GM18873 (cell line): ENCODE measurements at regions not wholly inside any gene's neighbourhood (a gene's known extent, or its start where the extent isn't known, plus 50 kb on each side); places are given as distances from the start of the nearest gene placed in this dataset.

ENCODE experiments used
- ATAC-seq: cut with Tn5 transposase; IDR thresholded peaks from one replicate; pipeline ENCODE4 v1.9.1; 2021; ENCODE audit warnings: mild to moderate bottlenecking, moderate library complexity, moderate number of reproducible peaks; ENCODE audit not compliant: unreplicated experiment, low FRiP score

DNA sequence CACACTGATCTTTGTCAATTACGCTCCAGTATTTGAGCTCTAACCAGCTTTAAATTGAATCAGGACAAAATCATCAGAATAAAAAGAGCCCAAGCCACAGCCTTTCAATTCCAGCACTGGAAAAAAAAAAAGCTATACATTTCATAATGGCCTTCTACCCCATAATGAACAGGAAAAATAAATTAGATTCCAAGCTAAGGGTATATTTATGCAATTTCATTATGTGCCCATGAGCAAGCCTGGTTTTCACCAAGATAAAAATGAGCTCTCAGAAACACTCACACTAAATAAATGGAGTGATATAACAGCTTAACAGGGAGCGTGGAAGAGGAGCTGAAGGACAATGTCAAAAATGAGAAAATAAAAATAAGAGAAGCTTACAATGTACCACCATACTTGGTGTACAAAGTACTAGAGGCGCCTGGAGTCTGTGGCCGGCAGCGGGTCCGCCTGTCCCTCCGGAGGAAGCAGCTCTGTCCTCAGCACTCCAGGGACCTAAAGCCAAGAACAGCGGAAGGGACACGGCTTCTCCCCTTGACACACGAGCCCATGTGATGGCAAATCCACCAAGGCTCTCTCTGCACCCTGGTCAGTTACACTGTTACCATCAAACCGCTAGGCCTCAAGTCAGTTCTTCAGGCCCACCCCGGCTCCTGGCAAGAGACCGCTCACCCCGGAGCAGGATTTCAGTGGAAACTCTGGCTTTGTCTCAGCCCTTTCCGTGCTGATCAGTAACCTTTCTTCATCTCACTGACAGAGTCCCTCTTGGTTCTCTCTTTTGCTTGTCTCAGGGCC is 69.6 kb downstream of the RBFOX3 start:
- no peak for ATAC-seq

DNA sequence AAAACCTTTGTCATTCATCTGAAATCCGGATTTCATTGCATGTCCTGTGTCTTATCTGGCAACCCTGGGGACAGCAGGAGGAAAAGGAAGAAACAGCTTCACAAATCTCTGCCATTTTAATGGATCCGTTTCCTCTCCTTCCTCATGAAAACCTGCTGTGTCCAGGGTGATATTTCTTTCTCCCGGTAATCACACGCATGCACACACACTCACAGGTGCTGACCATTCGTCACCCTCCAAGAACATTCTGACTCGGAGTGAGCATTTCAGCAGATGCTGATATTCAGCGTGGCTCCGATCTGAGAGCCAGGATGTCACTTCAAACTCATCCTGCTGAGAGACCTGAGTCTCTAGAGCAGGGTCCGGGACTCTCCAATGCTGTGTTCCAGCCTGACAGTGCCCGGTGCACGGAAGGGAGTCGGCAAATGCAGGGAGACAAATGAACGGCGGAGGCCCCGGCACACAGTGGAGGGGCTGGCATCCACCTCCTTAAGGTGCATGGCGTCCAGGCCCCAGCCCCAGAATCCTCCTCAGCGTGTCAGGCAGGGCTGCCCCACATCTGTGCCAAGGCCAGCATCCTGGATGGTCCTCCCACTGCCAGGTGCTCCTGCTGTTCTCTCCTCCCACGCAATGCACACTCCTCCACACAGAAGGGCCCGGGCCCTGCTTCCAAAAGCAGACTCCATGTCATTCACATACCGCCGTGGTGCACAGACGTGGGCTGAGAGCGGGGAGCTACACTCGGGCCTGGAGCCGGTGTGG is 70.7 kb downstream of the RBFOX3 start:
- no peak for ATAC-seq

DNA sequence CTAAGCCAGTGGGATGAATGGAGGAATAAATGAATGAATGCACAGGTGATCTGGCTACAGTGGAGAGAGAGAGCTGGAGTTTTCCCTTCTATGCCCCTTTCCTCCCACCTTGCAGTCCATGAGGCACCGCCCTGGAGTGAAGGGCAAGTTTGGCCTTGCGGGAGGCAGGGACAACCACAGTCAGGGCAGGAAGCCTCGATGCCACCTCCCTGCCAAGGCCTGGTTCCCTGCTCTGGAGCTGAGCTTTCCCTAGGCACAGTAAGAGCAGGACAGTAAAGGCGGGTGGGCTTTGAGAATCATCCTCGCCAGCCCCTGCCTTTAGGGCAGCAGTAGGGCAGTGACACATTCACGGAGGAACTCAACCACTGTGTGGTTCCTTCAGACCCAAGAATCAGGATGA is 72.6 kb downstream of the RBFOX3 start:
- no peak for ATAC-seq

DNA sequence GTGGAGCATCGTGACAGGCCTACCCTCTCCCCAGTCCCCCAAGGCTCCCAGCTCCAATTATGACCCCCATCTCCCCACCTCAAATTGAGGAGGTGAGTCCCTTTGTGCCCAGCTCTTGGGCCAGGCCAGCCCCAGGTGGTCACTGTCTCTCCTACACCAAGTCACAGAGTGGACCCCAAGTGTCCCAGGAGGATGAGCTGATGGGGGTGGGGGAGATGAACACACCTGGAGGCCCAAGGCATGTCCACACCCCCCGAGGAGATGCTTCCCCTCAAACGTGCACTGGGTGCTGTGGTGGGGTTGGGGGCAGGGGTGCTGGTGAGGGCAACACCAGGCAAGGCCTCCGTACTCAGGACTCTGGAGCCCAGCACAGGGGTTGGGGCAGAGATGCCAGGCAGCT is 73.2 kb downstream of the RBFOX3 start:
- ATAC-seq: no peak

DNA sequence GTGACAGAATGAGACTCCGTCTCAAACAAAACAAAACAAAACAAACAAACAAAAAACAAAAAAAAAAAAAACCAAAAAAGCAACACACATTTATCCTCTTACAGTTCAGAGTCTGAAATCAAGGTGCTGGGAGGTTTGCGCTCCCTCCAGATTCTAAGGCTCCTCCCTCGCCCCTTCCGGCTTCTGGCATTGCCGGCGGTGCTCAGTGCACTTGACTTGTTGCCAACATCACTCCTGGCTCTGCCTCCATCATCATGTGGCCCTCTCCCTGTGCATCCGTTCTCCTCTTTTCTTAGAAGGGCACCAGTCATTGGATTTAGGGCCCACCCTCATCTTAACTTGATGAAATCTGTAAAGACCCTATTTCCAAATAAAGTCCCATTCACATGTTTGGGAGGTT is 73.8 kb downstream of the RBFOX3 start:
- no peak for ATAC-seq

DNA sequence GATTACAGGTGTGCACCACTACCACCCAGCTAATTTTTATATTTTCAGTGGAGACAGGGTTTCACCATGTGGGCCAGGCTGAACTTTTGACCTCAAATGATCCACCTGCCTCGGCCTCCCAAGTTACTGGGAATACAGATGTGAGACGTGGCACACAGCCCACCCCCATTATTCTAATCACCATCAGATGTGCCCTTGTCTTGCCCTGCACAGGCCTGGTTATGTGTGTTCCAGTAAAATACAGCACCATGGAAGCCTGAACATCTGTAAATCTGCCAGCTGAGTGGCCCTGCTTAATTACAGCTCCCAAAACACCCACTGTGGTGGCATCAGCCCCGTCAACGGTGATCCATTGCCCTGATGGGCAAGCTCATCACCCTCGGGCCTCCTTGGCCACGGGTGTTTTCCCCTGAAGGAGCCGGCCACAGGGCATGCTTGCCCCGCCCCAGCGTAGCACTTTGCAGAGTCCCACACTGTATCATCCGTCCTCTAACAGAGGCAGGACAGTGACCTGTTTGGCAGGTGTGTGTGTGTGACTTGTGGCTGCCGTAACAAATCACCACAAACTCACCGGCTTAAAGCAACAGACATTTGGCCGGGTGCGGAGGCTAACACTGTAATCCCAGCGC is 74.5 kb downstream of the RBFOX3 start:
- no peak for ATAC-seq

DNA sequence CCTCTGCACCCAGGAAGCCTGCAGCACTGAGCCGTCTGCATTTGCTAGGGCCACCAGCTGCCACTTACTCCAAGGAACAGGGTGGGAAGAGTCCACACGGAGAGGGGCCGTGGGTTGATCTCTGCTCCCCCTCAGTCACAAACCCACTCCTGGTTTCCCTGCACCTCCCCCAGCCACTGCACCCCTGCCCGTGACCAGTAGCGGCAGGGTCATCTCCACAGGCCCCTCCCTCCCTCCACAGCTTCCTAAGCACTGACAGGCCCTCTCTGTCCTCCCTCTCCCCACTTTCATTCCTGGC is 75.2 kb downstream of the RBFOX3 start:
- ATAC-seq: no peak

DNA sequence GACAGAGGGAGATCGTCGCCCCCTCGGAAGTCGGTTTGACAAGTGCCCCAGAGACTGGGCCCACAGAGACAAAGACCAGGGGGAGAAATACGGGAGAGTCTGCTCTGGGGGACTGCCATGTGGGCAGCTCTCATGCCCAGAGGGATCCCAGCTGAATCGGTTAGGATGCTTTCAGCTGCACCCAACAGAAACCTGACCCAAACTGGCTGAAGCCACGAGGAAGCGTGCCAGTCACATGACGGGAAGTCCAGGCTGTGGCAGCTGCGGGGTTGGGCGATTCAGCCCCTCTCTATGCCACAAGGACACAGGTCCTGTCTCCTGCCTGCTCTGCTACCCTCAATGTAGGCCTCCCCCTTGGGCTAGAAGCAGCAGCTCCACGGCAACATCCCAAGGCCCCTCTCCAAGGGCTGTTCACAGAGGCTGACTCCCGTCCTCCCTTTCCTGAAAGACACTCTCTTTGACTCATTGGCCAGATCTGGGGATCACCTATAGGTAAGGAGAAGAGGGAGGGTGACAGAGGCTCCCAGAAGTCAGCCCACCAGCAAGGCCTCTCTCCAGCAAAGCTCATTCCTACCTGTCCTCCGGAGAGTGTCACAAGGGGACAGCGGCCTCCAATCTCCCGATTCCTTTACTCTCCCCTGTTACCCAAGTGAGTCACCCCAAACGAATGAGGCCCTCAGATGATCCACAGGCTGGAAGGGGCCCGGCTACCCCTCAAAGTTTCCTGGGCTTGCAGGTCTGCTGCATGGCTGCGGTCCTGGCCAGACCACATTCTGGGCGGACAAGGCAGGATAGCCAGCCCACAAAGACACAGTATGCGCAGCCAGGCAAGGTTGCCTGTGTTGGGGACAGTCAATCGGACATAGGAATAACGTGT is 75.8 kb downstream of the RBFOX3 start:
- no peak for ATAC-seq

DNA sequence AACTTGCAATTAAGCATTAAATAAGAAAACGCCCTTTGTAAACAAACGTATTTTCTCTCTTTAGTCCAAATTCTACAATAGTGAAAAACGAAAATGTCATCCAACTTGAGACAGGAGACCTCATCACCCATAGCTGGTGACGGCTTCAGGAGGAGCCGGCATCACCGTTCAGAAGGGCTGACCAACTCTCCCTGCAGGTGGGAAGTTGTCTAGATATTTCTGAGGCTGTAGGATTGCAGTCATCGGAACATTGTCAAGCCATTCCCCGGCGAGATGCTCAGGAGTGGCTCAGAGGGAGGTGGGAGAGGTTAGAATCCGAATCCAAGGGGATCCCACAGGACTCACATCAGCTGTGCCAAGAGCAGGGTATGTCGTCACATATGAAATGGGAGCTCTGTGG is 76.7 kb downstream of the RBFOX3 start:
- no peak for ATAC-seq

DNA sequence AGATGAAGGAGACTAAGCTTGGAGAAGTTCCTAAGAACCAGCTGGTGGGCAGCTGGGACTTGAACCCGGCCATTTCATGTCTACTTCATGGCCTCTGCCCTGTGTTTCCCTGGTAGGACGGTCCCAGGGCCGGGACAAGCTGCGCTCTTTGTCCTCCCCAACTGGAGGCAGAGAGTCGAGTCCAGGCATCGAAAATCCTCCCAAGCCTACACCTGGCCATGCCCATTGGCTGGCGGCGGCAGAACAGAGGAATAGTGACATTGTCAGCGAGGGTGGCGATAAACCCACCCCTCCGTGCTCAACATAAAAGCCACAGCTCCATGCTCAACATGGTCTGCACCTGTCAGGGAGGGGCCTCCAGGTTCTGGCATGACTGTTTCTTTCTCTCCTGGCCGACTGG is 77.7 kb downstream of the RBFOX3 start:
- ATAC-seq: no peak

DNA sequence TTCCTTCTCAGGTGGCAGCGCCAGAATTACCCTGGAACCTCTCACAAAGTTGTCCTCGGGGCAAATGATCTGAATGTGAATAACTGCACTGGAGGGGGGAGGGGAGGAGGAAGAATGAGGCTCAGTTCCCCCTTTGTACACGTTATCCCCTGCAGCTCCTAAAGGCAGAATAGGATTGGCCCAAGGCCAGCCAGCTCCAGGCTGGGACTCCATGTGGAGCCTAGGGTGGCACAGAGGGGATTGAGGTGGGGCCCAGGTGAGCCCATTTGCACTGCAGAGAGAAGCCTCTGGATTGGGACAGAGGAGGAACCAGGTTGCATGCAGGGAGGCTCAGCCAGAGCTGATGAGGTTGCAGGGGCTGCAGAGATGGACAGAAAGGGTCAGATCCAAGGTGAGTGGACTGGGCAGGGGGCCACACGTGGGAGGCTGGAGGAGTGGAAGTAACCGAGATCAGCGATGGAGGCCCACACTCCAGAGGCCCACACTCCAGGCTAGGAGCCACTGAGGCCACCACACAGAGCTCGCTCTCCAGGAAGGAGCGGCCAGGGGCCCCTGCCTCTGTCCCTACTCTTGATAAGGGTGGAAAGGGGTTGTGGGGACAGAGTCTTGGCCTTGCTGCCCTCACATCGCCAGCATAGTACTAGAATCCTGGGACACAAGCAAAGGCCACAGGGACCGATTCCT is 78.6 kb downstream of the RBFOX3 start:
- no peak for ATAC-seq

DNA sequence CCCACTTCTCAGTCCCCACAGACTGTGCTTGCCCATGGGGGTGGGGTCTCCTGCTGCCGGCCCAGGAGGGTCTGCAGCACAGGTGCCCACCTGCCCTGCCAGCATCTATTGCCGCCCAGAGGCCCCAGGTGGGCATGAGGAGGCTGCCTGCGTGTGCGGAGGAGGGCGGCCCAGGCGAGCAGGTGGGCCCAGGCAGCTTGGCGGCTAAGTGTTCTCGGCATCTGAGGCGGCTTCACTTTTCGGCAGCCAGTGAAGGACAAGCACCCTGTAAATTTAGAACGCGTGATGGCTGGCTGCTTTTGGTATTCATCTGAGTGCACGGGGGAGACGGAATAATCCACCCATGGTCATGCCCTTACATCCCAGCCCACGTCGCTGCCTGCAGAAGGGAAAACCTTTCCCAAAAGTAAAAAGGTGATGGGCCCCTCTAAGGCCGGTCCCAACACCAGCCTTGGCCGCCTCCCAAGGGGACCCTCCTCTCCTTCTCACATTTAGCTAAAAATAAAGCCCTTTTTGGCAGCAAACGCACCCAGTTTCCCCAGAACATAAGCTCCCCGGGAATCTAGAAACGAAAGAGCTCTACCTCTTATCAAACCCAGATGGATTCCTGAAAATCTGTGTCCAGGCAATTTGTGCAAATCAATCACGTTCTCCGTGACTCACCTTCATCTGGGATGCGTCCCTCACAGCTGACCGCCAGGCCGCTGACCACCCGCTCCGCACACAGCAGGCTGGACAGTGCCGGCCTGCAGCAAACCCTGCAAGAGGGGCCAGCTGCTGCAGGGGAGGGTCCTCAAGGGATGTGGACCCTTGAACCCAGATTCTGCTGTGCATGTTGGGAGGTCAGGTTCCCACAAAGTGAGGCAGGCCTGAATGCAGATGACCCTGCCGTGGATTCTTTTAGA is 79.4 kb downstream of the RBFOX3 start:
- ATAC-seq: no peak

DNA sequence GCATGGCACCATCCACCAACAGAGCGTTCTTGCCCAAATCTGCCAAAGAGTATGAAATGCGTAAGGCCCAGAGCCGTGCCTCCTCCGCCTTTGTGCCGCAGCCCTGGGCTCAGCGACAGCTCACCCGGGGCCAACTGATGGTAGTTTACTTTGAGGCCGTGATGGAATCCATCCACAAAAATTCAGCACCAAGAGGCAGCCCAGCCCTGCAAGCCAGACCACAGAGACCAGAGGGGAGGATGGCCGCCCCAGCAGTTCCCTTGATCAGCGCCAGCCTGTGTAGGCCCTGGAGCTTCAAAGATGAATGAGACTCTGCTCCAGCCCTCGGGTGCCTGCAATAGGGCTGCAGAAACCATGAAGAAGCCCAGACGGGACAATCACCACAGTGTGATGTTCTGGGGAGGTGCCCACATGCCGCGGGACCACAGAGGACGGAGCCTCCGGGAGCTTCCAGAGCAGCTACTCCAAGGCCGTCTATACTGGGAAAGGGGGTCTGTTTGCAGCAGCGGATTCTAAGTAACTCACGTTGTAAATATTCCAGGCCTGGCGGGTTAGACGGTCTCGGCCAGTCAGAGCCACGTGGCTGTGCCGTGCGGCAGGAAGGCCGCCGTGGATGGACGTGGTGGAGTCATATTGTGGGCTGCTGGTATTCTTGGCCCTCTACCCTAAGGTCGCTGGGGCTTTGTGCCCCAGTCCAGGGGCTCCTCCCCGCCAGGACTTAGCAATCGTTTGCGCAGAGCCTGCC is 80.3 kb downstream of the RBFOX3 start:
- no peak for ATAC-seq

DNA sequence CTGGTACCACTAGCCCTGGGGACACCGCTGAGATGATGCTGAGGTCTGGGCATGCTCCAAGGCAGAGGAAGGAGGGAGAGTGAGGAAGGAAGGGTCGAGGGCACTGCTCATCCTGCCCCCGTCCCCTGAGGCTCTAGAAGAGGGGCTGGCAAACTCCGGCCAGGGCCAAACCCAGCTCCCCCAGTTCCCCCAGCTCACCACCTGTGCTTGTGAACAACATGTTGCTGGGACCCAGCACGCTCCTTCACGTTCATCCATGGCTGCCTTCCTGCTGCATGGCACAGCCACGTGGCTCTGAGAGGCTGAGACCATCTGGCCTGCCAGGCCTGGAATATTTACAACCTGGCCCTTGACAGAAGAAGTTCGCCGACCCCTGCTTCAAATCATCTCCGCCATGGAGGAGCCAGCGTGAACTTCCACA is 81.2 kb downstream of the RBFOX3 start:
- ATAC-seq: no peak

DNA sequence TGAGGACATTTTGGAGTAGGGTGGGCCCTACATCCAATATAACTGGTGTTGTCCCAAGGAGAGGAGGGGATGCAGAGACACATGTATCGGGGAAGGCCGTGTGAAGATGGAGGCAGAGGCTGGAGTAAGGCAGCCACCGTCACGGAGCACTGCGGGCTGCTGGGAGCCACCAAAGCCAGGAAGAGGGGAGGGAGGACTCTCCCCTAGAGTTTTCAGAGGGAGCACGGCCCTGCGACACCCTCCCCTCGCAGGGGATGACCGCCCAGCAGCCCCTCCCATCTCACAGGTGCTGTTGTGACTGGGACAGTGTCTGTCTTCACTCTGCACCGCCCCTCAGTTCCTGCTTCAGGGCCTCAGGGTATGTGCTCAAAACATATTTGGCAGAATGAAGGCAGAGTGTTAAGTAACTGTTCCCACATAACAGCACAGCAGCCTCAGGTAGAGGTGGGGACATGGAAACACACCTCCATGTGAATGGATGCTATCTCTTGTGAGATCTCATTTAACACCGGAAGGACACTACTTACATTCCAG is 82.2 kb downstream of the RBFOX3 start:
- ATAC-seq: no peak

DNA sequence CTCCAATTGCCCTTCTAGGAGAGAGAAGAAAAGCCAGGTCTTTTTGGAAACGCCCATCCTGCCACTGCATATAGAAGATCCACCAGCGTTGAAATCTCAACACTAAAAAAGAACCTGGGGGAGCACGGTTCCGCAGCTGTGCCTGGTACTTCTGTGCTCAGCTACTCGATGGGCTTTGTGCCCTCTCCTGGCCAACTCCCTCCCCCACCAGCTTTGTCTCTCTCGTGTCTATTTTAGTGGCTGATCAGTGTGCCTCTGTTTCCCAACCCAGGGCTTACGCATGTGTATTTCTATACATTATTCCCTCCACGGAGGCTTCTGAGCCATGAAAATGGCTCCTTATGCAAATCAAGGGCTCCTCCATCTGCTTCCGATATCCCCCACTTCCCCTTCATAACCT is 83.5 kb downstream of the RBFOX3 start:
- ATAC-seq: no peak

DNA sequence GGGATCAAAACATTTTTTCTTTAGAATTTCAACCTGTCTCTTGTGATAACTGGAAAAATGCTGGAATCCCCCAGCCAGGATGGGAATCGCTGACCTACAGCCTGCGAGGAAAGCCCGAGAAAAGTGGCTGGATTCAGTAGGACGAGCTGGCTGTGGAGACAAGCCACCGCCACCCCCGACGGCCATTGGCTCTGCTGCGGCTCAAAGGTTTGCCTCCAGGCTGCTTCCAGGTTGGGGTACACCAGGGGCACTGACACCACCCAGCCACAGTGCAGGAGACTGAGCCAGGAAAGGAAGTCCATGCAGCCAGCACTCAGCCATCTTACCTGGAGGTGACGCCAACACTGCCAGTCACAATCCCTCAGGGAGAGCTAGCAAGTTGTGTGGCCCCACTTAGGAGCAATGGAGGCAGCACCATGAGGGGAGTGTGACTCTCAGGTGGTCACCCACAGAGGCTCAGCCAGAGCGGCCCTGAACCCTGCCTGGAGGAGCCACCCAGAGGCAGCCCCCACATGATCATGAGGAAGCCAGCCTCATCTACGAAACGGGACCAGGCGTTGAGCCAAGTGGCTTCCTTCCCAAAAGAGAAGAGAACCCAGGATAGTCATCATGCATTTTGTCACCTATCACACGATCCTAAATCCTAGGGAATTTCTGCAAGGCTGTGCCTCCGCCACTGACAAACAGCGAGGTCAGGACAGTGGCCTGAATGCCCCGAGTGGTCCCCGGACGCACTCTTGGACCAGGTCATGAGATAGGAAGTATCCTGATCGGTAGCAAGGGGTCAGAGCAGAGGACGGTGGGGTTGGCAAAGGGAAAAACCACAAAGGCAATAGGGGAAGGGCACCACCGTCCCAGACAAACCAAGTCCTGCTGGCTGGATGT is 84.8 kb downstream of the RBFOX3 start:
- no peak for ATAC-seq
